ENCODE measurements at regions not wholly inside any gene's neighbourhood (a gene's known extent, or its start where the extent isn't known, plus 50 kb on each side); places are given as distances from the start of the nearest gene placed in this dataset.

- ATAC-seq, result no peak
- no peak overlapping the region for H3K4me3 ChIP-seq
- no peak overlapping the region for H3K27ac ChIP-seq
- no peaks in the 10 kb centered on the region for H3K4me1 ChIP-seq
- no peaks in the 10 kb centered on the region for H3K36me3 ChIP-seq (replicated peaks in 1 of 2; ENCODE audit: insufficient read depth in 1 of 2, low read depth in 2 of 2)
- no peaks in the 10 kb centered on the region for H3K9me3 ChIP-seq
- 78 to 90% methylated on average over 2 of the region's 2 CpGs for WGBS, 2 donors
- intact Hi-C loops (cut with DNase I), result no loop called here
- TF ChIP-seq POLR2A (IDR thresholded peaks at IDR 0.05), result no peak
- TF ChIP-seq CTCF (IDR thresholded peaks at IDR 0.05), result no peak
- no peak for DNase-seq
- H3K27me3 ChIP-seq, result no peaks in the 10 kb centered on the region
These were observed 503.5 kb downstream of the HAPSTR1 start for GRCh38 chr16:9594946-9595345.

- intact Hi-C loops (cut with DNase I), result no loop called here
- TF ChIP-seq CTCF (IDR thresholded peaks at IDR 0.05) (no peak), POLR2A (IDR thresholded peaks at IDR 0.05) (no peak)
These were observed 503.9 kb downstream of the HAPSTR1 start for GRCh38 chr16:9595393-9595792.

DNA sequence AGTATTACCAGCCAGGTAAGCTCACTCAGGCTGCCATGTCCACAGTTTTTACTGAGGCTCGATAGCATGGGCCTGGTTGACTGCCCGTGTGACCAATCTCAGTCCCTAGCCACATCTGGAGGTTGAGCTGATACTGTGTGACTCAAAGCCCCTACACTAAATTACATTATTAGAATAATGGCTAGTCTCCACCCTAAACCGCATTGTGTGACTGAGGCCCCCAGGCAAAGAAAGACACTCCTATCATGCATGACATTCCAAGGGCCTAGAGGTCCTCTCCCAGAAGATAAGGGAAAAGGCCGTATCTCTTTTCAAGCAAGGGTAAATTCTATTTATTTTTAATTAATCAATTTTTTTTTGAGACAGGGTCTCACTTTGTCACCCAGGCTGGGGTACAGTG is 505.3 kb downstream of the HAPSTR1 start:
- TF ChIP-seq CTCF (IDR thresholded peaks at IDR 0.05) (no peak), POLR2A (IDR thresholded peaks at IDR 0.05) (no peak)
- intact Hi-C loops (cut with DNase I), result no loop called here

More at GRCh38 chr16:9595393-9595792, 503.9 kb downstream of the HAPSTR1 start:
- Histone ChIP-seq H3K4me1 (no peaks in the 10 kb centered on the region), H3K27ac (no peak overlapping the region), H3K36me3 (replicated peaks in 1 of 2; ENCODE audit: insufficient read depth in 1 of 2, low read depth in 2 of 2) (no peaks in the 10 kb centered on the region), H3K9me3 (no peaks in the 10 kb centered on the region), H3K4me3 (no peak overlapping the region), H3K27me3 (no peaks in the 10 kb centered on the region)
- DNase-seq (no peak), ATAC-seq (no peak)
- 65 to 66% methylated on average over 3 of the region's 3 CpGs for WGBS, 2 donors

DNA sequence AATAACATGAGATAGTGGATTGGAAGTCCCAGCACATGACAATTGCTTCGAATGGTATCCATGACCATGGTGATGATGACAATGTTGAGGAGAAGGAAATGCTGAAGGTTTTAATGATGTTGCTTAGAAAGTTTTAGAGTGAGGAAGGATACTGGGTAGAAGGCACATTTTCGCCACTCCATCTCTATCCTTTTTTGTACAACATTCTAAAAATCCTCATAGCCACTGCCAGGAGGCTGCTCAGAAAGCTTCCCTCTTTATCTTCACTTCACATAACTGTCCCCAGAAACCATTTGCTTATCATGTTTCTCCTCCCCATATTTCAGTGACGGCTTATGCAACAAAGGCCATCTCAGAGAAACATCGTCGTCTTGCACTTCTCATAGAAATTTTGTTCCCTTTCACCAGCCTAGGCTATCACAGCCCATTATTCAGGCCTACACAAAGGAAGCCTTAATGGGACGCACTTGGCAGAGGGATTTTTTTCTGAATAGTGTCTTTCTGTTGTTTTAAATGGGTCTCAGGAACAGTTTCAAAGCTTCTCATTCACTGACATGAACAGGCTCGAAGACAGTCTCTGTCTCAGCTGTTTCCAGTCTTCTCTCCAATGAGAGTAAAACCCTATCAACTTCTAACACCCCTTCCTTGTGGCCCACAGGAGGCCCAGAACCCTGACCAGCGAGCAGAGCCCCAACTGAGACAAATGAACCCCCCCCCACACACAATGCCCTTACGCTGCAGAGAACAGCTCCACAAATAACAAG is 506.7 kb downstream of the HAPSTR1 start:
- no peak overlapping the region for H3K27ac ChIP-seq
- no peaks in the 10 kb centered on the region for H3K36me3 ChIP-seq (replicated peaks in 1 of 2; ENCODE audit: insufficient read depth in 1 of 2, low read depth in 2 of 2)
- no peak overlapping the region for H3K4me3 ChIP-seq
- DNase-seq, result no peak
- H3K4me1 ChIP-seq, result no peaks in the 10 kb centered on the region
- ATAC-seq, result no peak
- no peaks in the 10 kb centered on the region for H3K9me3 ChIP-seq
- intact Hi-C loops (cut with DNase I), result no loop called here
- no peak for TF ChIP-seq POLR2A (IDR thresholded peaks at IDR 0.05)
- TF ChIP-seq CTCF (IDR thresholded peaks at IDR 0.05), result no peak
- WGBS, 2 donors, result 76 to 82% methylated on average over 9 of the region's 9 CpGs
- no peaks in the 10 kb centered on the region for H3K27me3 ChIP-seq

More for the DNA sequence above, 505.3 kb downstream of the HAPSTR1 start:
- H3K4me3 ChIP-seq, result no peak overlapping the region
- H3K36me3 ChIP-seq (replicated peaks in 1 of 2; ENCODE audit: insufficient read depth in 1 of 2, low read depth in 2 of 2), result no peaks in the 10 kb centered on the region
- 93 to 96% methylated on average over 4 of the region's 4 CpGs for WGBS, 2 donors
- H3K27ac ChIP-seq, result no peak overlapping the region
- ATAC-seq, result no peak
- H3K4me1 ChIP-seq, result no peaks in the 10 kb centered on the region
- DNase-seq, result no peak
- no peaks in the 10 kb centered on the region for H3K27me3 ChIP-seq
- no peaks in the 10 kb centered on the region for H3K9me3 ChIP-seq

DNA sequence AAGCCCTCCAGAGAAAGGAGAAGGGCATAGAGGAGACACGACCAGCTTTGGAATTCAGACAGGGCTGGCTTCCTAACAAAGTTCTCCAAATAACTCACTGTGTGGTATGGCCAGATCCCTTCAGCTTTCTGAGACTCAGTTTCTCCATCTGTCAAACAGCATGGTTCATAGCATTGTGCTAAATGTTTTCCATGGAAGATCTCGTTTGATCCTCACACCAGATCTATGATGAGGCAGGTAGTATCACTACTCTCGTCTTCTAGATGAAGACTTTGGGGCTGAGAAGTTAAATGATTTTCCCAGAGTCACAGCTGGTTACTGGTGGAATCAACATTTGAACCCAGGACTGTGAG is 507.3 kb downstream of the HAPSTR1 start:
- no peak for DNase-seq
- Histone ChIP-seq H3K27ac (no peak overlapping the region), H3K4me3 (no peak overlapping the region), H3K36me3 (replicated peaks in 1 of 2; ENCODE audit: insufficient read depth in 1 of 2, low read depth in 2 of 2) (no peaks in the 10 kb centered on the region), H3K9me3 (no peaks in the 10 kb centered on the region), H3K4me1 (no peaks in the 10 kb centered on the region), H3K27me3 (no peaks in the 10 kb centered on the region)
- intact Hi-C loops (cut with DNase I), result no loop called here
- TF ChIP-seq CTCF (IDR thresholded peaks at IDR 0.05), result no peak
- ATAC-seq, result no peak
- WGBS, 2 donors, result 83 to 92% methylated on average over 3 of the region's 3 CpGs

All from body of pancreas (tissue), 4 donors.